Activated naive CD4-positive, alpha-beta T cell treated with anti-CD3 and anti-CD28 coated beads, Interleukin-2, amount 10 ng/mL, durations not matched to agents 7 days and 5 days (primary cell): ENCODE measurements at regions not wholly inside any gene's neighbourhood (a gene's known extent, or its start where the extent isn't known, plus 50 kb on each side); places are given as distances from the start of the nearest gene placed in this dataset.

Source experiments
- CTCF ChIA-PET: fragments of 350-600 bp; sonication (Branson Sonifier 250); formaldehyde crosslinking; loops from one replicate; lab custom pipeline; 2021; ENCODE audit warnings: antibody characterized with exemption; lab: Charles Lee
- DNase-seq: peaks from one replicate; pipeline ENCODE4 v3.0.0-alpha.2; 2020
- H3K27ac Mint-ChIP-seq: one replicate; pipeline ENCODE4 v1.8.0; 2021; ENCODE audit warnings: mild to moderate bottlenecking, moderate library complexity, mixed read lengths
- H3K27me3 Mint-ChIP-seq: one replicate; pipeline ENCODE4 v1.8.0; 2021; ENCODE audit warnings: mild to moderate bottlenecking, mixed read lengths
- H3K36me3 Mint-ChIP-seq: one replicate; pipeline ENCODE4 v1.8.0; 2021; ENCODE audit warnings: mixed read lengths
- H3K4me1 Mint-ChIP-seq: one replicate; pipeline ENCODE4 v1.8.0; 2021; ENCODE audit warnings: mixed read lengths
- H3K4me3 Mint-ChIP-seq: one replicate; pipeline ENCODE4 v1.8.0; 2021; ENCODE audit warnings: mild to moderate bottlenecking, moderate library complexity, mixed read lengths
- H3K9me3 Mint-ChIP-seq: one replicate; pipeline ENCODE4 v1.8.0; 2021; ENCODE audit warnings: mixed read lengths

DNA sequence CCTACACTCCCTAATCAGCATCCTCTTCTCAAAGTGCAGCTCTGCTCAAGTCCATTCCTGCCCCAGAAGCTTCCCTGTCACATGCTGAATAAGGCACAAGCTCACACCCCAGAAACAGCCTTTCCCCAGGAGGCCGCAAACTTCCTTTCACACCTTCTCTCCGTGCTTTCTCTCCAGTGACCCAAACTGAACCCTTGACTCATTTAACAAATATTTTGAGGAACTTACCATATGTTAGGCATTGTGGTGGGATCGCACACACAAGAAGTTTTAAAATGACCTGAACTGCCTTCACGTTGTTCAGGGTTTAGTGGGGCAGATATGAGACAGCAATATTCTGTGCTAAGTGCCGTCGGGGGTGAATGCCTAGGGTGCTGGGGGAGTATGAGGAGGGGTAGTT, 161.3 kb downstream of the INSIG2 start:
- Mint-ChIP-seq H3K27ac (no peak overlapping the region), H3K27me3 (peaks cover 15% of the 10 kb centered on the region), H3K4me3 (no peak overlapping the region), H3K36me3 (no peaks in the 10 kb centered on the region), H3K4me1 (no peaks in the 10 kb centered on the region), H3K9me3 (no peaks in the 10 kb centered on the region)
- no peak for DNase-seq
- CTCF ChIA-PET, result no interaction called here

DNA sequence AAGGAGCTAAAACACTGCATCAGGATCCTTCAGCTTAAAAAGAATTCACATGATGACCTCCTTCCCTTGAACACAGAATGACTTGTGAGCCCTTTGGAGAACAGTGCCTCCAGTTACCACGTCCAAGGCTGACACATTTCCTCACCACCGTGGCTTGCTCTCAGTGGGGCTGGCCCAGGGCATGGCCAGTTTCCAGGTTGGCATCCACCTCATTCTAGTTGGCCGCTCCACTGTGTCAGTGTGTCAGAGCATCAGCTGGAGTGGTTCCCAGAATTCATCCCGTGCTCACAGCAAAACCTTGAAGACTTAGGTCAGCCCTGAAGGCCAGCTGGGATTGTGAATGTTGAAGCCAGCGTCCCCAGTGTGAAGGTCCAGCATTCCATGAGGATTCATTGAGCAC, 158.5 kb downstream of the INSIG2 start:
- no peak for DNase-seq
- no peak overlapping the region for H3K27ac Mint-ChIP-seq
- CTCF ChIA-PET, result no interaction called here
- no peaks in the 10 kb centered on the region for H3K9me3 Mint-ChIP-seq
- H3K4me1 Mint-ChIP-seq, result no peaks in the 10 kb centered on the region
- no peaks in the 10 kb centered on the region for H3K36me3 Mint-ChIP-seq
- peaks cover 23% of the 10 kb centered on the region for H3K27me3 Mint-ChIP-seq
- H3K4me3 Mint-ChIP-seq, result no peak overlapping the region

DNA sequence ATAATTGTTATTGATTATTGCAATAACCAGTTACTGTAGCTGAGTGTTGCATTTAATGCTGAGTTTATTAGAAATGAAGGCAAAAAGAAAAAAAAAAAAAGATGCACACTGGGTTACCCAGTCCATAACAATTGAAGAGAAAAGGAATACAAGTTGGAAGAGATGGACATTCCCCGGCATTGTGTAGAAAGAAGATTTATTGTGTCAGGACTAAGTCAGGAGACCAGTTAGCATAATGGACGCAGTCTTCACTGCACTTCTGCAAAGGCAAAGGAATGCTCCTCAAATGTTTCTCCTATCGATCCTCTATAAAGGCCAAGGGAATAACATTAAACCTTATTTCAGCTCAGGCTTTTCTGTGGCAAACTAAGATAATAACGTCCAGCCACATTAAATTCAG, 157.8 kb downstream of the INSIG2 start:
- no peak for DNase-seq
- Mint-ChIP-seq H3K4me1 (no peaks in the 10 kb centered on the region), H3K4me3 (no peak overlapping the region), H3K27me3 (peaks cover 23% of the 10 kb centered on the region), H3K36me3 (no peaks in the 10 kb centered on the region), H3K9me3 (no peaks in the 10 kb centered on the region), H3K27ac (no peak overlapping the region)
- CTCF ChIA-PET, result no interaction called here

DNA sequence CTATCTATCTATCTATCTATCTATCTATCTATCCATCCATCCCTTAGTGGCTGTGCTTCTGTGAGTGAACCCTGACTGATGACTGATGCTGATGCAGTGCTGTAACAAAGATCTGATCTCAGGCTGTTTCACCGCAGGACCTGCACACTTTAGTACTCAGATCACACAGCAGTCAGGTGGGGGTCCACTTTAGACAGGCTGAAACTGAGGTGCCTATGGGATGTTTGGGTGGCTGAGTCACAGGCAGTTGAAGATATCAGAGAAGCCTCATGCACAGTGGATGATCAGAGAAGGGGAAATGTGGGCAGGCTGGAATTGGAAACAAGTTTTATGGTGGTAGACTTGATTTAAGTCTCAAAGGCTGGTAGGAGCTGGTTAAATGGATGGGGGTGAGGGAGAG, 156.4 kb downstream of the INSIG2 start:
- Mint-ChIP-seq H3K27ac (no peak overlapping the region), H3K27me3 (peaks cover 22% of the 10 kb centered on the region), H3K4me1 (no peaks in the 10 kb centered on the region), H3K36me3 (no peaks in the 10 kb centered on the region), H3K9me3 (no peaks in the 10 kb centered on the region), H3K4me3 (no peak overlapping the region)
- CTCF ChIA-PET, result no interaction called here
- DNase-seq, result no peak

DNA sequence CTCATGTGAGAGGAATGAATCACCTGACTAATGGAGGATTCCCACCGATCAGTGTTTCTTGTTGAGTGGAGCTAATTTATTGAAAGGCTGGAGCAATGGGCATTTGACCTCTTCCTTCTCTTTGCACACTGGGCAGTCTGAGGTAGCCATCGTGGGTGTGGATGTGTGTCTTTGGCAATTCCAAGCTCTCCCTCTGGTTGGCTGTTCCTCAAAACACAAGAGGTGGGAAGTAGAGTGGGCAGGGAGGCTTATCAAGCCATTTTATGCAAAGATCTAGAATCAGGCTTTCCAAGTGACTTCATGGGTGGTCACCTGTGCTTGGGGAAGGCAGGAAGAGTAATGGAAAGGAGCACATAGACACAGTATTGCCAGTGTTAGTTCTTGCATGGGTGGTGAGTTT, 154.8 kb downstream of the INSIG2 start:
- H3K36me3 Mint-ChIP-seq, result no peaks in the 10 kb centered on the region
- H3K4me3 Mint-ChIP-seq, result no peak overlapping the region
- H3K4me1 Mint-ChIP-seq, result no peaks in the 10 kb centered on the region
- H3K9me3 Mint-ChIP-seq, result no peaks in the 10 kb centered on the region
- H3K27ac Mint-ChIP-seq, result no peak overlapping the region
- no peak for DNase-seq
- peaks cover 16% of the 10 kb centered on the region for H3K27me3 Mint-ChIP-seq
- CTCF ChIA-PET, result no interaction called here

DNA sequence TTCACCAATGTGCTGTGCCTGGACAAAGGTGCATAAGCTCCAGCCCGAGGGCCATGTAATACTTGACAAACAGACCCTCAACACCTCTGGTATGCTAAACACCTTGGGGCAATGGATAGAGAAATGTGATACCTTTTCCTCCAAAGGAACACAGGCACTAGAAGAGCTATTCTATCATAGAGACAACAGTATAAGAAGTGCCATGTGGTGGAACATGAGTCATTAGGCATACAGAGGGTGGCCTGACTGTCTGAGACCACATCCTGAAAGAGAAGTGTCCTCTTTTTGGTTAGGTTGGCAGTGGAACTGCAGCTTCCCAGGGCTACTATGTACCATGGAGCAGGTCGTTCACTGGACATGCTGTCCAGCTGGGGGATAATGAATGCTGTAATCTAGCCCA, 153.9 kb downstream of the INSIG2 start:
- DNase-seq, result no peak
- Mint-ChIP-seq H3K4me1 (no peaks in the 10 kb centered on the region), H3K36me3 (no peaks in the 10 kb centered on the region), H3K27ac (no peak overlapping the region), H3K27me3 (peaks cover 21% of the 10 kb centered on the region), H3K4me3 (no peak overlapping the region), H3K9me3 (no peaks in the 10 kb centered on the region)
- CTCF ChIA-PET, result no interaction called here

DNA sequence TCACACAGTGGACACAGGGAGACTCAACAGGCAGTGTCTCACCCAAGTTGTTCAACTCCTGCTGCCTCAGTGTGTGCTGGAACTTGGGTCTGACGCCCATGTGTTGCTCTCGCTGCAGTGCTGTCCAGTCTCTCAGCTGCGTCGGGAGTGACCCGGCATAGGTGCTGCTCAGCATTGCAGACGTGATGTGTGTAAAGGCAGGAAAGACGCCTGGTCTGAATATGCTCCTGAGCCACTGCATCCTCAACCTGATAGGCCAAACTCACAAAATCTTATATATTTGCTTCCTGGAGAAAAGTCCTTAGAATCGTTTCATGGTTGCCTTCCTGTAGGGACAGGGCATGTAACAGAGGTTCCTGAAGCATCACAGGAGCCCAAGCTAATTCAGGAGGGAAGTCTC, 152.9 kb downstream of the INSIG2 start:
- Mint-ChIP-seq H3K4me1 (no peaks in the 10 kb centered on the region), H3K27ac (no peak overlapping the region), H3K4me3 (no peak overlapping the region), H3K36me3 (no peaks in the 10 kb centered on the region), H3K27me3 (peaks cover 21% of the 10 kb centered on the region), H3K9me3 (no peaks in the 10 kb centered on the region)
- CTCF ChIA-PET, result no interaction called here
- DNase-seq, result no peak

DNA sequence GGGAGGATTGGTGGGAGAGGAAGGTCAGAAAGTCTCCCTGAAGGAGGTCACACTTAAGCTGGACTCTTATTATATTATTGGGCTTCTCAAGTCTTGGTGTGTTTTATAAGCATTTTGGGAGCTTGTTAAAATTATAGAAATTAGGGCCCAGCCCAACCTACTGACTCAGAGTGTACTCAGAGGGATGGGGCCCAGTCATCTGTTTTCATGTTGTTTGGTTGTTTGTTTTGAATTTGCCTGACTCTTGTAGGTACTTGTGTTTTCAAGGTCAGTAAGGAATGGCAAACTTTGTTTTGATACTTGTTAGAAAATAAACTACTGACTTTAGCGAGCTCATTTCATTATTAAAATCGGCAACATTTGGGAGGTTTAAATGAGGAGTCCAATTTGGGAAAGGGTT, 152.0 kb downstream of the INSIG2 start:
- no peak overlapping the region for H3K4me3 Mint-ChIP-seq
- H3K27me3 Mint-ChIP-seq, result peaks cover 23% of the 10 kb centered on the region
- CTCF ChIA-PET, result no interaction called here

DNA sequence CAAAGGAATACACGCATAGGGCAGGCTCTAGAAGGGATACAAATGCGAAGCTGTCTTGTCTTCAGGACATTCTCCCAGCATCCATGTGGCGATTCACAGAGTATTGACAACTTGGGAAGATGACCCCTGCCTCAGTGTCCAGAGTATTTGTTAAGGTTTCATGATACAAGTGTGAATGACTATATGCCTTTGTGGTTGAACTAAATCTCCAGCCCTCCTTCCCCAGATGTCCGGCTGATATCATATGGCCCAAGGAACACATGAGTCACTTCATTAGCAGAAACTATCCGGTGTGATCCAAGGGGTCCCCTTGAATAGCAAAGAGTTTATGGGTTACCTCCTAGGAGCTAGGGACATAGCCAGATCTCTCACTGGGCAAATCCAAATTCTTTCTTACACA, 151.0 kb downstream of the INSIG2 start:
- H3K27ac Mint-ChIP-seq, result no peak overlapping the region
- no peaks in the 10 kb centered on the region for H3K36me3 Mint-ChIP-seq
- CTCF ChIA-PET, result no interaction called here
- H3K27me3 Mint-ChIP-seq, result peaks cover 23% of the 10 kb centered on the region
- no peak for DNase-seq
- no peaks in the 10 kb centered on the region for H3K4me1 Mint-ChIP-seq
- no peak overlapping the region for H3K4me3 Mint-ChIP-seq
- no peaks in the 10 kb centered on the region for H3K9me3 Mint-ChIP-seq

More for the DNA sequence above, 152.0 kb downstream of the INSIG2 start:
- Mint-ChIP-seq H3K27ac (no peak overlapping the region), H3K4me1 (no peaks in the 10 kb centered on the region), H3K36me3 (no peaks in the 10 kb centered on the region), H3K9me3 (no peaks in the 10 kb centered on the region)
- no peak for DNase-seq

DNA sequence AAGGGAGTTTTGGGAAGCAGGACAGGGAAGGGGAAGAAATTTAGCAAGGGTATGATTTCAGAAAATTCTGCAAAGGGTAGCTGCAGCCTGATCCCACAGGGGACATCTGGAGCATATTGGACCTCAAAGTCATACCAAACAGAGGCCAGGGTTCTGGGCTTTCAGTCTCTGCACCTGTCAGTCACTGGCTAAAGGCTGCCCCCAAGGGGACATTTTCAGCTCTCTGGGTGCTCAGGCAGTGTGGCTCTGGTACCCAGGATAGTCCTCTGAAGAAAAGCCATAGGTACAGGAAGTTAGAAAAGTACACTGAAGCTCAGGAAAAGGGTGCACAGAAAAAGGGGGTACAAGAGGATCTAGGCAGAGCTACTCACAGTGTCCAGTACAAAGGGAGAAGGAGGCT, 149.2 kb downstream of the INSIG2 start:
- CTCF ChIA-PET, result interaction anchor here (0.9 kb wide), 1 partner anchor 191 kb away, joined by 3 read pairs; no protein-coding TSS in a partner anchor
- peaks cover 24% of the 10 kb centered on the region for H3K27me3 Mint-ChIP-seq

DNA sequence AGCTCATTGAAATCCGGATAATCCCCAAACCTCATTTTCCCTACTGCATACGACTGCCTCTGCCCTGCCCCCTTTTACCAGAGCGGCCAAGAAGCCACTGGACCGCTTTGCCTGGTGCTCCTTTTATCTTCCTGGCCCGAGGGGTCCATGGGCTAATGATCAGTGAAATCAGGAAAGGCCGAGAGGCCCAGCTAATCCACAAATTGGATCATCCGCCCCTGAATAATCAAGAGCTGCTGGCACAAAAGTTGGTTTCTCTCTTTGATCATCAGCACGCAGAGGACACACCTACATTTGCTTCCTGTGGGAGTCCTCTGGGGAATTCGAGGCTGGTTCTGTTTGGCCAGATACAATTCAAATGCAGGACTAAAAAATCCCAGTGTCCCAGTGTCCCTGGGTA, 144.5 kb downstream of the INSIG2 start:
- peaks cover 45% of the 10 kb centered on the region for H3K27me3 Mint-ChIP-seq
- no peak overlapping the region for H3K4me3 Mint-ChIP-seq
- no peaks in the 10 kb centered on the region for H3K4me1 Mint-ChIP-seq
- H3K36me3 Mint-ChIP-seq, result no peaks in the 10 kb centered on the region
- H3K27ac Mint-ChIP-seq, result no peak overlapping the region
- no peaks in the 10 kb centered on the region for H3K9me3 Mint-ChIP-seq
- CTCF ChIA-PET, result no interaction called here
- no peak for DNase-seq

More for the DNA sequence above, 149.2 kb downstream of the INSIG2 start:
- no peaks in the 10 kb centered on the region for H3K9me3 Mint-ChIP-seq
- no peak overlapping the region for H3K27ac Mint-ChIP-seq
- DNase-seq, result no peak
- no peaks in the 10 kb centered on the region for H3K4me1 Mint-ChIP-seq
- no peaks in the 10 kb centered on the region for H3K36me3 Mint-ChIP-seq
- no peak overlapping the region for H3K4me3 Mint-ChIP-seq

DNA sequence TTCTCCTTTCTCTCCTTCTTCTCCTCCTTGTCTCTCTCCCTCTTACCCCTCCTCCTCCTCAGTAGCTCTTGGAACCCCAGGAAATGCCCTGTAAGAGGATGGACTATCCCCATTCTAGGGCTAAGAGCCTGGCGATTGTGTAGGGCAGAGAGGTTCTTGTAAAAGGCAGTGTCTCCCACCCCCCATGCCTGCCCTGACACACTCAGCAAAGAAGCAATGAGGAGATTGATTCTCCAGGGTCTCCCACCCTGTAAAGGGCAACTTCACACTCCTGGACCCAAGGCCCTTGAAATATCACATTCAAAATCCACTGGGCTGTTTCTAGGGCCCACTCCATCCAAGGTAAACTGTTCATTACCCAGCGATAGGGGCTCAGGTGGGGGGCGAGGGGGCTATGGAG, 144.1 kb downstream of the INSIG2 start:
- CTCF ChIA-PET, result interaction anchor here (1.3 kb wide), 1 partner anchor 623 kb away, joined by 3 read pairs; no protein-coding TSS in a partner anchor
- Mint-ChIP-seq H3K27ac (no peak overlapping the region), H3K27me3 (peaks cover 47% of the 10 kb centered on the region), H3K9me3 (no peaks in the 10 kb centered on the region), H3K36me3 (no peaks in the 10 kb centered on the region), H3K4me3 (no peak overlapping the region), H3K4me1 (no peaks in the 10 kb centered on the region)
- DNase-seq, result no peak

DNA sequence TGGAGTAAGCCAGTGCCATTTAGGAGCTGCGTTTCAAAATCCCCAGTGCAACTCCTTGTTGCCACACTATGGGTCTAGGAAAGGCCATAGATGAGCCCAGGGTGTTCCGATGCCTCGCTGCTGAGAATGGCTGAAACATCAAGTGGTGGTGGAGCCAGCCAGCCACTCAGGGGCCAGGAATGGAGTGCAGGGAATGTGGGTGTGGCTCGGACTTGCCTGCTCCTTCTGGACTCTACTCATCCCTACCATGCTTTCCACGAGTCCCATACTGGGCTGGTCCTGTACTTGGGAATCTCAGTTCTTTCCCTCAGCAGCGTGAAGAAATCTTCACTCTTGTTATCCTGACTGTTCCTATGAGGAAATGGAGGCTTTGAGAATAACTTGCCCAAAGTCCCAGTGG, 143.5 kb downstream of the INSIG2 start:
- Mint-ChIP-seq H3K36me3 (no peaks in the 10 kb centered on the region), H3K4me3 (no peak overlapping the region), H3K27ac (no peak overlapping the region), H3K27me3 (peaks cover 48% of the 10 kb centered on the region), H3K9me3 (no peaks in the 10 kb centered on the region), H3K4me1 (no peaks in the 10 kb centered on the region)
- no peak for DNase-seq
- CTCF ChIA-PET, result interaction anchor here (1.3 kb wide), 1 partner anchor 624 kb away, joined by 3 read pairs; no protein-coding TSS in a partner anchor

DNA sequence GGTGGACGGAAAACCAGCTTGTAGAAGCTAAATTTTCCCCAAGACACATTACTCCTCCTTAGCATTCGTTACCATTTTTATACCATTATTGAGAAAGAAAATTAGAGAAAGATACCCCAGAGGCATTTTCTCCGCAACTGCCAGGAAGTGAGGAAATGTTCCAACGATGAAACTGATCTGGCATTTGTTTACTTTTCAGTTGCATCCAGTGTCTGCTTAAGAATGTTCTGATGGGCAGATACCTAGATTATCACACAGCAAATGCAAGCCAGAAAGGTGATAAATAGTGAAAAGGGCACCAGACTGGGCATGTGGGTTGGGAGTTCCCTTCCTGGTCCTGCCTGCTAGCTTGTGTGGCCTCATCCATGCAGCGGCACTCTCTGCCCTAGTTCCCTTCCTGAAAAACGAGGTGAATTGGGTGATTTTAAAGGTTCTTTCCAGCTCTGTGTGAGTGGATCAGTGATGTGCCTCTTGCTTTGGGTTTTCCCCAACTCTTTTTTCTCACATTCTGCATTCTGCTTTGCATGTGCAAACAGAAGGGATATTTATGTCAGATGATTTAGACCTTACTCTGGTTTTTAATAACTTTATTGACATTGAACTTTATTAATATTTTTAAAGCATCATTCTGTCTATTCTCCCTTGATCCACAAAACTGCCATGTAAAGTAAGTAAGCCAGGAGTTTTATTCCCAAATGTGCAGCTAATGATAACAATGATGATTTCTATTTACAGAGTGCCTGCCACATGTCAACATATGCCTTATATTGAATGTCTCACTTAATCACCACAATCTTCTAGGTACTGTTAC, 139.6 kb downstream of the INSIG2 start:
- H3K27ac Mint-ChIP-seq, result no peak overlapping the region
- H3K36me3 Mint-ChIP-seq, result no peaks in the 10 kb centered on the region
- peaks cover 80% of the 10 kb centered on the region for H3K27me3 Mint-ChIP-seq
- DNase-seq, result no peak
- peaks cover 19% of the 10 kb centered on the region for H3K4me1 Mint-ChIP-seq
- no peaks in the 10 kb centered on the region for H3K9me3 Mint-ChIP-seq
- CTCF ChIA-PET, result interaction anchor here (1.0 kb wide), 1 partner anchor 653 kb away, joined by 3 read pairs; no protein-coding TSS in a partner anchor
- H3K4me3 Mint-ChIP-seq, result no peak overlapping the region

DNA sequence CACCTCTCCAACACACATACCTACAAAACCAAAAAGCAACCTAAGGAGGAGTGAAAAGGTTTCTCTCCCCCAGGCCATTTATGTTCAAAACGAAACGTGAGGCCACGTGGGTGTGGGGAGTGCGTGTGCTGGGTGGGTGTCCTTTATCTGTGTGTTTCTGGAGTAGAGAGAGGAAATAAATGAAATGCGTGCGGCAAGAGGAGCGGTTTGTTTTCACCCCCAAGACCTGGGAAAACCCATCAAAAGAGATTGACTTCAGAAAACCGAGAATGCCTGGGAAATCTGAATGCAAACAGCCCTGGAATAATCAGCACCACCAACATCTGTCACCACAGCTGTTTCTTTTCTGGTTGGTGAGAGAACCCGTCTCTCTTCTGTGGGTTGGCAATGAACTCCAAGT, 137.4 kb downstream of the INSIG2 start:
- H3K36me3 Mint-ChIP-seq, result no peaks in the 10 kb centered on the region
- H3K9me3 Mint-ChIP-seq, result no peaks in the 10 kb centered on the region
- no peak overlapping the region for H3K27ac Mint-ChIP-seq
- H3K27me3 Mint-ChIP-seq, result peaks cover 86% of the 10 kb centered on the region
- H3K4me3 Mint-ChIP-seq, result no peak overlapping the region
- peaks cover 24% of the 10 kb centered on the region for H3K4me1 Mint-ChIP-seq
- CTCF ChIA-PET, result no interaction called here
- DNase-seq, result no peak
